HCT116 (cell line): ENCODE measurements at regions not wholly inside any gene's neighbourhood (a gene's known extent, or its start where the extent isn't known, plus 50 kb on each side); places are given as distances from the start of the nearest gene placed in this dataset.
"Not testable (repeated sequence)": the region's sequence is repeated elsewhere in the genome, so short reads cannot be mapped to it uniquely, and the experiment has no call there.

Experiments
- ATAC-seq: fragments of 200-7000 bp; cut with Tn5 transposase; 2 replicates; pipeline ENCODE4 v1.9.1; 2020; ENCODE audit warnings: mild to moderate bottlenecking, moderate library complexity
- BruUV-seq: library from RNA; stranded (reverse); fragments of 400-500 nt; replicated peaks from 2 replicates; lab custom pipeline; 2021; lab: Mats Ljungman, UMichigan
- CTCF ChIA-PET: fragments of 300-600 bp; sonication (Branson Sonifier 250); formaldehyde crosslinking; loops from one replicate; lab custom pipeline; 2021; ENCODE audit warnings: antibody characterized with exemption; lab: Charles Lee
- POLR2A ChIA-PET: fragments of 300-600, 350-600 bp; sonication (Branson Sonifier 250); formaldehyde crosslinking; loops from one replicate; lab custom pipeline; 2021; ENCODE audit warnings: antibody characterized with exemption; lab: Charles Lee
- RAD21 ChIA-PET, 2 experiments: fragments of 300-600 bp; sonication (Branson Sonifier 250); formaldehyde crosslinking; loops; one replicate each; lab custom pipeline; 2023; ENCODE audit warnings: low total read pairs in 2 of 2; ENCODE audit not compliant: uncharacterized antibody in 2 of 2, unreplicated experiment in 2 of 2, low non-redundant PET in 1 of 2; lab: Charles Lee
- DNase-seq: peaks from one replicate; pipeline ENCODE4 v3.0.0-alpha.2; 2010; ENCODE audit warnings: low read depth, low spot score
- H2AFZ ChIP-seq: fragments of 200-600 bp; shearing (Covaris generic), sonication (generic); 2 replicates; pipeline ENCODE4 v1.6.1; 2017; ENCODE audit warnings: low read depth, mixed run types, mixed read lengths, antibody characterized with exemption, low read length; ENCODE audit not compliant: poor library complexity, severe bottlenecking
- H3K27ac ChIP-seq: 2 replicates; pipeline ENCODE4 v1.5.1; 2012; ENCODE audit warnings: low read depth, low read length
- H3K27me3 ChIP-seq: fragments of 200-600 bp; sonication (generic); 2 replicates; pipeline ENCODE4 v1.6.1; 2016; ENCODE audit warnings: mixed run types, low read length, mixed read lengths; ENCODE audit not compliant: insufficient read depth
- H3K36me3 ChIP-seq, 2 experiments: fragments of 200-500 bp in 1 of 2; fragments of 200-600 bp in 1 of 2; sonication (Bioruptor generic) in 1 of 2; sonication (generic) in 1 of 2; 2 replicates each; pipeline versions ENCODE4 v1.5.1 to v1.6.1; 2014 to 2016; ENCODE audit warnings: low read length in 2 of 2, inconsistent platforms in 1 of 2, mixed read lengths in 1 of 2, mixed run types in 1 of 2; ENCODE audit not compliant: insufficient read depth in 2 of 2, control insufficient read depth in 1 of 2
- H3K4me1 ChIP-seq, 2 experiments: fragments of 200-600 bp in 1 of 2; sonication (generic) in 1 of 2; 2 replicates each; pipeline versions ENCODE4 v1.5.1 to v1.6.1; 2012 to 2017; ENCODE audit warnings: low read length in 2 of 2, inconsistent platforms in 1 of 2, mild to moderate bottlenecking in 1 of 2, mixed read lengths in 1 of 2, mixed run types in 1 of 2, moderate library complexity in 1 of 2; ENCODE audit not compliant: insufficient read depth in 2 of 2, control insufficient read depth in 1 of 2
- H3K4me2 ChIP-seq: fragments of 200-600 bp; sonication (generic); 2 replicates; pipeline ENCODE4 v1.6.1; 2017; ENCODE audit warnings: mixed run types, low read length, mixed read lengths
- H3K4me3 ChIP-seq, 2 experiments: fragments of 200-600 bp in 1 of 2; sonication (generic) in 1 of 2; replicated peaks in 1 of 2; 2 replicates each; pipeline ENCODE4 v1.5.1; 2011 to 2016; ENCODE audit warnings: low read length in 2 of 2, control low read depth in 1 of 2, low read depth in 1 of 2, mild to moderate bottlenecking in 1 of 2, mixed read lengths in 1 of 2, mixed run types in 1 of 2
- H3K79me2 ChIP-seq: fragments of 200-600 bp; sonication (generic); 2 replicates; pipeline ENCODE4 v1.6.1; 2017; ENCODE audit warnings: mild to moderate bottlenecking, mixed run types, low read length, moderate library complexity, mixed read lengths; ENCODE audit not compliant: insufficient read depth
- H3K9ac ChIP-seq: fragments of 200-600 bp; sonication (generic); 2 replicates; pipeline ENCODE4 v1.6.1; 2016; ENCODE audit warnings: low read length, mixed read lengths
- H3K9me2 ChIP-seq: fragments of 200-600 bp; sonication (generic), shearing (Covaris generic); 2 replicates; pipeline ENCODE4 v1.6.1; 2017; ENCODE audit warnings: mixed run types, mild to moderate bottlenecking, moderate library complexity; ENCODE audit not compliant: insufficient read depth
- H3K9me3 ChIP-seq, 2 experiments: fragments of 200-500 bp in 1 of 2; fragments of 200-600 bp in 1 of 2; sonication (Bioruptor generic) in 1 of 2; sonication (generic) in 1 of 2; 2 replicates each; pipeline ENCODE4 v1.6.1; 2014 to 2017; ENCODE audit warnings: low read length in 2 of 2, mixed read lengths in 2 of 2, inconsistent platforms in 1 of 2, low read depth in 1 of 2, mild to moderate bottlenecking in 1 of 2, mixed run types in 1 of 2, moderate library complexity in 1 of 2; ENCODE audit not compliant: control insufficient read depth in 1 of 2, insufficient read depth in 1 of 2
- H4K20me1 ChIP-seq: fragments of 200-600 bp; sonication (generic), shearing (Covaris generic); 2 replicates; pipeline ENCODE4 v1.6.1; 2017; ENCODE audit warnings: mixed run types, mild to moderate bottlenecking, moderate library complexity; ENCODE audit not compliant: insufficient read depth
- CBX3 ChIP-seq: IDR thresholded peaks from 2 replicates; pipeline ENCODE4 v1.6.1; 2012; ENCODE audit warnings: low read depth
- CEBPB ChIP-seq: IDR thresholded peaks from 2 replicates; pipeline ENCODE4 v1.6.1; 2012; ENCODE audit warnings: low read depth
- EGR1 ChIP-seq: IDR thresholded peaks from 2 replicates; pipeline ENCODE4 v1.6.1; 2012; ENCODE audit warnings: low read depth
- ELF1 ChIP-seq: IDR thresholded peaks from 2 replicates; pipeline ENCODE4 v1.6.1; 2012; ENCODE audit warnings: low read depth, borderline replicate concordance
- FOSL1 ChIP-seq: IDR thresholded peaks from 2 replicates; pipeline ENCODE4 v1.6.1; 2012; ENCODE audit warnings: low read depth
- JUND ChIP-seq: IDR thresholded peaks from 2 replicates; pipeline ENCODE4 v1.6.1; 2012
- POLR2A ChIP-seq: IDR thresholded peaks from 2 replicates; pipeline ENCODE4 v1.7.0; 2011; ENCODE audit warnings: borderline replicate concordance; ENCODE audit not compliant: insufficient read depth, insufficient read length; ENCODE audit errors: extremely low read depth
- POLR2AphosphoS5 ChIP-seq: IDR thresholded peaks from 2 replicates; pipeline ENCODE4 v1.6.1; 2011; ENCODE audit warnings: mild to moderate bottlenecking, low read depth, low read length, moderate library complexity
- YY1 ChIP-seq: IDR thresholded peaks from 2 replicates; pipeline ENCODE4 v1.6.1; 2011; ENCODE audit warnings: low read length, low read depth, moderate library complexity, mild to moderate bottlenecking; ENCODE audit not compliant: insufficient replicate concordance; ENCODE audit errors: extremely low read depth
- ZFX ChIP-seq: fragments of 450-650 bp; IDR thresholded peaks from 2 replicates; pipeline ENCODE4 v1.6.1; 2017
- intact Hi-C: fragments of 100-400 bp; cut with micrococcal nuclease; formaldehyde crosslinking; loops from 2 replicates; pipeline ENCODE4 v1.10.0; 2022
- TF ChIP-seq, protein P1 (sequence below): IDR thresholded peaks from 2 replicates; pipeline ENCODE4 v1.6.1; 2012
- TF ChIP-seq, protein P2 (sequence below), 3 experiments: fragments of 200-600 bp in 1 of 3; sonication (generic) in 1 of 3; IDR thresholded peaks in 2 of 3; conservative IDR thresholded peaks in 1 of 3; 2 replicates each; pipeline ENCODE4 v1.5.1; 2012 to 2017; ENCODE audit warnings: low read depth in 2 of 3, low read length in 2 of 3, antibody characterized with exemption in 1 of 3, borderline replicate concordance in 1 of 3, control low read depth in 1 of 3, mild to moderate bottlenecking in 1 of 3, mixed read lengths in 1 of 3, mixed run types in 1 of 3, moderate library complexity in 1 of 3; ENCODE audit not compliant: insufficient read depth in 1 of 3

DNA sequence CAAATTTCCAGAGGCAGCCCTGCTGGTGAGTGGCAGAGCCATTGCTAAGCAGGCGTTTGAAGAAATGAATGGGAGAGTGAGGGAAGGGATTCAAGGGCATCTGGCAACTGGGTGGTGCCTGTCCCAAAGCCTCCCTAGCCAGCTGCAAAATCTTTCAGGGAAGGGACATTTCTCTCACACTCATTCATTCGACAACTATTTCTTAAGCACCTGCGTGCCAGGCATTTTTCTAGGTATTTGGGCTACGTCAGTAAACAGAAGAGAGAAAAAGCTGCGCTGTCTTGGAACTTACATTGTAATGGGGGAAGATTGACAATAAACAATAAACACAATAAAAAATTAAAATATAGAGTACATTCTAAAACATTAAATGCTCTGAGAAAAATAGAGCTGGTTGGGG is 301.9 kb upstream of the USP24 start:
- POLR2A ChIA-PET: no interaction called here
- H3K4me3 ChIP-seq: no peak overlapping the region

DNA sequence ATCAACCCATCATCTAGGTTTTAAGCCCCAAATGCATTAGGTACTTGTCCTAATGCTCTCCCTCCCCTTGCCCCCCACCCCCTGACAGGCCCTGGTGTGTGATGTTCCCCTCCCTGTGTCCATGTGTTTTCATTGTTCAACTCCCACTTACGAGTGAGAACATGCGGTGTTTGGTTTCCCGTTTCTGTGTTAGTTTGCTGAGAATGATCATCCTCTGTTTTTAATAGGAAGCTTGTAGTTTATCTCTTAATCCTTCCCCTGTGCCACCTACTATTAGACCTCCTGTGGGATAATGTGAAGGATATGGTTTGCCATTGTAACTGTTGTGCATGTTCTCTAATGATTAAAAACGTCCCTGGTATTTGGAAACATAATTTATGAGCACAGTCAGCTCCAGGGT is 299.4 kb upstream of the USP24 start:
- H3K79me2 ChIP-seq, H3K9me2 ChIP-seq, H3K4me2 ChIP-seq, H3K9ac ChIP-seq, H4K20me1 ChIP-seq, H3K27ac ChIP-seq, H3K4me1 ChIP-seq, DNase-seq, RAD21 ChIA-PET, intact Hi-C loops, CTCF ChIA-PET, H3K27me3 ChIP-seq, BruUV-seq, H3K4me3 ChIP-seq, POLR2A ChIA-PET, H3K9me3 ChIP-seq, H2AFZ ChIP-seq, ATAC-seq, H3K36me3 ChIP-seq: not testable (repeated sequence)

More for the DNA sequence above, 301.9 kb upstream of the USP24 start:
- CTCF ChIA-PET: no interaction called here
- TF ChIP-seq, protein P1, sequence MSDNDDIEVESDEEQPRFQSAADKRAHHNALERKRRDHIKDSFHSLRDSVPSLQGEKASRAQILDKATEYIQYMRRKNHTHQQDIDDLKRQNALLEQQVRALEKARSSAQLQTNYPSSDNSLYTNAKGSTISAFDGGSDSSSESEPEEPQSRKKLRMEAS: no peak
- TF ChIP-seq YY1: no peak
- TF ChIP-seq ELF1: no peak
- TF ChIP-seq, protein P2, sequence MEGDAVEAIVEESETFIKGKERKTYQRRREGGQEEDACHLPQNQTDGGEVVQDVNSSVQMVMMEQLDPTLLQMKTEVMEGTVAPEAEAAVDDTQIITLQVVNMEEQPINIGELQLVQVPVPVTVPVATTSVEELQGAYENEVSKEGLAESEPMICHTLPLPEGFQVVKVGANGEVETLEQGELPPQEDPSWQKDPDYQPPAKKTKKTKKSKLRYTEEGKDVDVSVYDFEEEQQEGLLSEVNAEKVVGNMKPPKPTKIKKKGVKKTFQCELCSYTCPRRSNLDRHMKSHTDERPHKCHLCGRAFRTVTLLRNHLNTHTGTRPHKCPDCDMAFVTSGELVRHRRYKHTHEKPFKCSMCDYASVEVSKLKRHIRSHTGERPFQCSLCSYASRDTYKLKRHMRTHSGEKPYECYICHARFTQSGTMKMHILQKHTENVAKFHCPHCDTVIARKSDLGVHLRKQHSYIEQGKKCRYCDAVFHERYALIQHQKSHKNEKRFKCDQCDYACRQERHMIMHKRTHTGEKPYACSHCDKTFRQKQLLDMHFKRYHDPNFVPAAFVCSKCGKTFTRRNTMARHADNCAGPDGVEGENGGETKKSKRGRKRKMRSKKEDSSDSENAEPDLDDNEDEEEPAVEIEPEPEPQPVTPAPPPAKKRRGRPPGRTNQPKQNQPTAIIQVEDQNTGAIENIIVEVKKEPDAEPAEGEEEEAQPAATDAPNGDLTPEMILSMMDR (IDR thresholded peaks at IDR 0.05 in 2 of 3, conservative IDR thresholded peaks at IDR 0.05 in 1 of 3; ENCODE audit: borderline replicate concordance in 1 of 3, insufficient read depth in 1 of 3, low read depth in 2 of 3, low read length in 2 of 3): no peak
- TF ChIP-seq FOSL1: no peak
- no peak for TF ChIP-seq ZFX
- no peak for TF ChIP-seq EGR1
- no peak for TF ChIP-seq CEBPB
- no peak for TF ChIP-seq JUND
- no peak for TF ChIP-seq POLR2A
- no peak for TF ChIP-seq CBX3
- TF ChIP-seq POLR2AphosphoS5: no peak
- no peaks in the 10 kb centered on the region for H4K20me1 ChIP-seq
- no peak for DNase-seq
- H3K4me1 ChIP-seq: no peaks in the 10 kb centered on the region
- no peak overlapping the region for H2AFZ ChIP-seq
- H3K27ac ChIP-seq: no peak overlapping the region
- no peaks in the 10 kb centered on the region for H3K27me3 ChIP-seq
- no TSS peak for BruUV-seq
- no peaks in the 10 kb centered on the region for H3K36me3 ChIP-seq
- no peaks in the 10 kb centered on the region for H3K9me3 ChIP-seq
- H3K9me2 ChIP-seq: 0 out of 2 replicates have a peak, but pooled peaks cover 3% of the 10 kb centered on the region
- H3K79me2 ChIP-seq: no peaks in the 10 kb centered on the region
- intact Hi-C loops: no loop called here
- no peak overlapping the region for H3K4me2 ChIP-seq
- RAD21 ChIA-PET: no interaction called here
- no peak for ATAC-seq
- H3K9ac ChIP-seq: no peak overlapping the region
